Peyer's patch (tissue), 4 donors: ENCODE measurements at regions not wholly inside any gene's neighbourhood (a gene's known extent, or its start where the extent isn't known, plus 50 kb on each side); places are given as distances from the start of the nearest gene placed in this dataset.

ENCODE experiments used
- DNase-seq, 3 donors: peaks; one replicate each; pipeline ENCODE4 v3.0.0-alpha.2; 2017 to 2019
- H3K27ac ChIP-seq, 4 donors: fragments of 200-600 bp; sonication (generic); one replicate each; pipeline ENCODE4 v1.5.1; 2016 to 2019
- H3K27me3 ChIP-seq, 2 donors: fragments of 200-600 bp; sonication (generic); one replicate each; pipeline ENCODE4 v1.5.1; 2019
- H3K36me3 ChIP-seq, 3 donors: fragments of 200-600 bp; sonication (generic); one replicate each; pipeline ENCODE4 v1.5.1; 2016 to 2019
- H3K4me1 ChIP-seq, 4 donors: fragments of 200-600 bp; sonication (generic); one replicate each; pipeline ENCODE4 v1.5.1; 2016 to 2019
- H3K4me3 ChIP-seq, 4 donors: fragments of 200-600 bp; sonication (generic); 1 replicate in 3 of 4; 2 replicates in 1 of 4; pipeline ENCODE4 v1.5.1; 2016 to 2019; ENCODE audit warnings: mild to moderate bottlenecking in 1 of 4
- H3K9me3 ChIP-seq, 4 donors: fragments of 200-600 bp; sonication (generic); one replicate each; pipeline ENCODE4 v1.5.1; 2016 to 2019; ENCODE audit warnings: mild to moderate bottlenecking in 1 of 4
- CTCF ChIP-seq, 6 experiments: fragments of 450-650 bp in 4 of 6; fragments of 200-600 bp in 2 of 6; sonication (generic) in 1 of 6; IDR thresholded peaks; one replicate each; pipeline ENCODE4 v1.5.1; 2017 to 2019; ENCODE audit warnings: antibody characterized with exemption in 6 of 6, mild to moderate bottlenecking in 3 of 6, moderate library complexity in 1 of 6
- POLR2A ChIP-seq, 2 donors: fragments of 450-650 bp; IDR thresholded peaks; one replicate each; pipeline ENCODE4 v1.5.1; 2017; ENCODE audit warnings: antibody characterized with exemption in 2 of 2, mild to moderate bottlenecking in 2 of 2, moderate library complexity in 2 of 2

GRCh38 chr17:73954951-73955350 is 248.5 kb upstream of the RPL38 start:
- TF ChIP-seq CTCF (IDR thresholded peaks at IDR 0.05), result no peak
- no peak for TF ChIP-seq POLR2A (IDR thresholded peaks at IDR 0.05)
- H3K27ac ChIP-seq, result no peak overlapping the region
- peaks cover 0 to 13% of the 10 kb centered on the region in 2 donors for H3K27me3 ChIP-seq
- no peak for DNase-seq
- H3K9me3 ChIP-seq, result no peaks in the 10 kb centered on the region
- peaks cover 0 to 21% (median 7%) of the 10 kb centered on the region in 4 donors for H3K4me1 ChIP-seq
- H3K4me3 ChIP-seq, result no peak overlapping the region
- H3K36me3 ChIP-seq, result no peaks in the 10 kb centered on the region

GRCh38 chr17:73955616-73956015 is 247.9 kb upstream of the RPL38 start:
- no peaks in the 10 kb centered on the region for H3K36me3 ChIP-seq
- no peak overlapping the region for H3K27ac ChIP-seq
- peaks cover 0 to 13% of the 10 kb centered on the region in 2 donors for H3K27me3 ChIP-seq
- TF ChIP-seq POLR2A (IDR thresholded peaks at IDR 0.05) (no peak), CTCF (IDR thresholded peaks at IDR 0.05) (no peak)
- no peak for DNase-seq
- H3K4me3 ChIP-seq, result no peak overlapping the region
- H3K4me1 ChIP-seq, result peaks cover 0 to 21% (median 7%) of the 10 kb centered on the region in 4 donors
- H3K9me3 ChIP-seq, result no peaks in the 10 kb centered on the region

- Histone ChIP-seq H3K4me3 (no peak overlapping the region), H3K4me1 (peaks cover 0 to 21% (median 7%) of the 10 kb centered on the region in 4 donors), H3K27ac (no peak overlapping the region), H3K36me3 (no peaks in the 10 kb centered on the region), H3K9me3 (no peaks in the 10 kb centered on the region), H3K27me3 (peaks cover 0 to 13% of the 10 kb centered on the region in 2 donors)
- no peak for DNase-seq
- TF ChIP-seq POLR2A (IDR thresholded peaks at IDR 0.05) (no peak), CTCF (IDR thresholded peaks at IDR 0.05) (no peak)
These were observed 247.3 kb upstream of the RPL38 start for GRCh38 chr17:73956169-73956568.

GRCh38 chr17:73956595-73957465 is 246.6 kb upstream of the RPL38 start:
- Histone ChIP-seq H3K27ac (no peak overlapping the region), H3K4me3 (no peak overlapping the region), H3K4me1 (peaks cover 0 to 21% (median 7%) of the 10 kb centered on the region in 4 donors), H3K36me3 (no peaks in the 10 kb centered on the region), H3K9me3 (no peaks in the 10 kb centered on the region), H3K27me3 (peaks cover 0 to 12% of the 10 kb centered on the region in 2 donors)
- peak in 2 of 3 donors; percentile 42 to 64 for DNase-seq
- TF ChIP-seq POLR2A (IDR thresholded peaks at IDR 0.05) (no peak), CTCF (IDR thresholded peaks at IDR 0.05) (peak in 4 of 6 experiments; percentile 24 to 44 (median 35))

- H3K9me3 ChIP-seq, result no peaks in the 10 kb centered on the region
- H3K4me1 ChIP-seq, result peaks cover 0 to 14% (median 2%) of the 10 kb centered on the region in 4 donors
- H3K36me3 ChIP-seq, result no peaks in the 10 kb centered on the region
- H3K27me3 ChIP-seq, result peaks cover 0 to 6% of the 10 kb centered on the region in 2 donors
- TF ChIP-seq CTCF (IDR thresholded peaks at IDR 0.05) (no peak), POLR2A (IDR thresholded peaks at IDR 0.05) (no peak)
- H3K27ac ChIP-seq, result no peak overlapping the region
- no peak for DNase-seq
- H3K4me3 ChIP-seq, result no peak overlapping the region
These were observed 245.9 kb upstream of the RPL38 start for GRCh38 chr17:73957564-73957963.
